ENCODE measurements at regions not wholly inside any gene's neighbourhood (a gene's known extent, or its start where the extent isn't known, plus 50 kb on each side); places are given as distances from the start of the nearest gene placed in this dataset.

DNA sequence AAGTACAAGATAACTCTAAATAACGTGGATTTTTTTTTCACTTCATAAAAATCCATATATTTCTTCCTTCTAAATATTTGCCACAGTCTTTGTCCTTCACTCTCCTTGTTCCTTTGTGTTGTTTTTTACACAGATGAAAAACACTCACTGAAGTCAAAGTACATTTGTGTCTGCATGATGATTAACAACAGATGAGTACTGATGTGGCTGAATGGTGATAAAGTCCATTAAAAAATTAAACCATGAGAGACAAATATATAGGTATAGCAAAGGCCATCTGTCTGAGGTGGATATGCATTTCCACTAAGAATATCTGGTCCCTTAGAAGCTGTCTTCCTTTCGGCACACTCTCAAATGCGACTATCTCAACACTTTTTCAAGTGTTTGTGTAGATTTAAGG is 317.5 kb upstream of the MCTP2 start:
- intact Hi-C loops (cut with DNase I; ENCODE audit: low total_unique reads), result no loop called here
- TF ChIP-seq POLR2A (IDR thresholded peaks at IDR 0.05), result no peak
- TF ChIP-seq, protein P1, sequence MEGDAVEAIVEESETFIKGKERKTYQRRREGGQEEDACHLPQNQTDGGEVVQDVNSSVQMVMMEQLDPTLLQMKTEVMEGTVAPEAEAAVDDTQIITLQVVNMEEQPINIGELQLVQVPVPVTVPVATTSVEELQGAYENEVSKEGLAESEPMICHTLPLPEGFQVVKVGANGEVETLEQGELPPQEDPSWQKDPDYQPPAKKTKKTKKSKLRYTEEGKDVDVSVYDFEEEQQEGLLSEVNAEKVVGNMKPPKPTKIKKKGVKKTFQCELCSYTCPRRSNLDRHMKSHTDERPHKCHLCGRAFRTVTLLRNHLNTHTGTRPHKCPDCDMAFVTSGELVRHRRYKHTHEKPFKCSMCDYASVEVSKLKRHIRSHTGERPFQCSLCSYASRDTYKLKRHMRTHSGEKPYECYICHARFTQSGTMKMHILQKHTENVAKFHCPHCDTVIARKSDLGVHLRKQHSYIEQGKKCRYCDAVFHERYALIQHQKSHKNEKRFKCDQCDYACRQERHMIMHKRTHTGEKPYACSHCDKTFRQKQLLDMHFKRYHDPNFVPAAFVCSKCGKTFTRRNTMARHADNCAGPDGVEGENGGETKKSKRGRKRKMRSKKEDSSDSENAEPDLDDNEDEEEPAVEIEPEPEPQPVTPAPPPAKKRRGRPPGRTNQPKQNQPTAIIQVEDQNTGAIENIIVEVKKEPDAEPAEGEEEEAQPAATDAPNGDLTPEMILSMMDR (IDR thresholded peaks at IDR 0.05), result no peak
- no peak for DNase-seq (ENCODE audit: low spot score in 2 of 2)
- WGBS, 2 donors, result 79 to 85% methylated on average over 3 of the region's 3 CpGs
- H3K4me3 ChIP-seq (ENCODE audit: low read depth, poor library complexity, severe bottlenecking), result no peak overlapping the region

DNA sequence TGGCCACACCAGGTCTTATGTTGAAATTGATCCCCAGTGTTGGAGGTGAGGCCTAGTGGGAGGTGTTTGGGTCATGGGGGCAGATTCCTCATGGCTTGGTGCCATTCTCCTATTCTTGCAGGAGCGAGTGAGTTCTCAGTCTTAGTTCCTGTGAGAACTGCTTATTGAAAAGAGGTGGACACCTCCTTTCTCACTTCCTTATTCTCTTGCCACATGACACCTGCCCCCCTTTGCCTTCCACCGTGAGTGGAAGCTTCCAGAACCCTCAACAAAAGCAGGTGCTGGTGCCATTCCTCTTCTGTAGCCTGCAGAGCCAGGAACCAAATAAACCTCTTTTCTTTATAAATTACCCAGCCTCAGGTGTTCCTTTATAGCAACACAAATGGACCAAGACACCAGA is 318.1 kb upstream of the MCTP2 start:
- TF ChIP-seq, protein P1 (IDR thresholded peaks at IDR 0.05), result no peak
- TF ChIP-seq POLR2A (IDR thresholded peaks at IDR 0.05), result no peak
- no peak for DNase-seq (ENCODE audit: low spot score in 2 of 2)
- H3K4me3 ChIP-seq (ENCODE audit: low read depth, poor library complexity, severe bottlenecking), result no peak overlapping the region
- intact Hi-C loops (cut with DNase I; ENCODE audit: low total_unique reads), result no loop called here
- 71 to 75% methylated on average over 2 of the region's 2 CpGs for WGBS, 2 donors

DNA sequence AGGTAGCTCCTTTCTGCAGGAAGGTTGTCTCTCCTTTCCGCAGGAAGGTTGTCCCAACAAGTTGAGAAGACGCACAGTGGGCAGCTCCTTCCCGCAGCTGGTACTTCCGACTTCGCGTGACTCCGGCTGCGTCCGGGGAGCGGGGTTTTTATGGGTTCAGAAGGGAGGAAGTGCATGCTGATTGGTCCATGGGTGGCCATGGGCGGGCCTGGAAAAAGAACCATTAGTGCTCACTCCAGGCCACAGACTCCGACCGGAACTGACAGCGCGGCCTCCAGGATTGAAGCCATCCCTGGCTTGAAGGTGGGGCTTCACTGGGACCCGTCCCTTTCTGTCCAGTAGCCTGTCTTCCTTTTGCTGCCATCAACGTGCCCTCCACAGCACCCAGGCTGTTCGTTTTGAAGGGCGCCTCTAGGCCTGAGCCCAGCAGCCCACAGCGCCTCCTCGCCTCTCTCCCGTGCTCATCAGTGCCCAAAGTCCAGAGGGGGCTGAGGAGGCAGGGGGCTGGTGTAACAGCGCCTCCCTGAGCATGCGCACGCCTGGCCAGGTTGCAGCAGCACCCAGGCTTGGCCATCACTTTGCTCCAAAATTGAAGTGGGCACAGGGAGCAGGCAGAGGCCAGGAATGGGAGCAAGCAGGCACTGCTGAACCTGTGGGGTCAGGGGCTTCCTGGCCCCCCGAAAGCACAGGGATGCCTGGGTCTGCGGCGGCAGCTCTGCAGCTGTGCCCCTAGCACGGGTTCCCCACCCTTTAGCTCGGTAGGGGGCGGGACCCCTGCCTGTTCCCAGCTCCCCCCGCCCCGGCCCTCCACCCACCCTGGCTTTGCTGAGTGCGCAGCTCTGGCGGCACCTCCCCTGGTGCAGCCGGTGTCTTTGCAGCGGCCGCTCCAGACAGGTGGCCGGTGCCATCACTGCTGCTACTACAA is 330.6 kb upstream of the MCTP2 start:
- WGBS, 2 donors, result 94 to 97% methylated on average over 31 to 34 of the region's 39 CpGs
- DNase-seq (ENCODE audit: low spot score in 2 of 2), result no peak
- no peak for TF ChIP-seq POLR2A (IDR thresholded peaks at IDR 0.05)
- TF ChIP-seq, protein P1 (IDR thresholded peaks at IDR 0.05), result no peak
- intact Hi-C loops (cut with DNase I; ENCODE audit: low total_unique reads), result no loop called here
- no peak overlapping the region for H3K4me3 ChIP-seq (ENCODE audit: low read depth, poor library complexity, severe bottlenecking)

DNA sequence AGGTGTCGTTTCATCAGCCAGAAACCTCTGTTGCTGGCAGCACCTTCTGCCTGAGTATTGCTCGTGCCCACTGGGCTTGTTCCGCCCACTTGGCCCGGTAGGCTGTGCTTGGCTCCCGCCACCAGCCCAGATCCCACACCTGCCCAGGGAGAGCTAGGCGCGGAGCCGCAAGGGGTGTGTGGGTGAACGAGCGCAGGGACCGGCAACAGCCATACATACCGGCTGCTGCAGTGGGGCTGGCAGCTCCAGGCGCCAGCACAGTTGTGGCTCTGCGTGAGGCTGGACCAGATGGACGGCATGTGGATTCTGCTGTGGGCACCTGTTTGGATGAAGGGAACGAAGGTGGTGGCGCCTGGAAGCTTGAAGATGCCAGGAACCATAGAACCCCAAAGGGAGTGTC is 331.5 kb upstream of the MCTP2 start:
- no peak overlapping the region for H3K4me3 ChIP-seq (ENCODE audit: low read depth, poor library complexity, severe bottlenecking)
- TF ChIP-seq, protein P1 (IDR thresholded peaks at IDR 0.05), result no peak
- no peak for TF ChIP-seq POLR2A (IDR thresholded peaks at IDR 0.05)
- intact Hi-C loops (cut with DNase I; ENCODE audit: low total_unique reads), result no loop called here
- no peak for DNase-seq (ENCODE audit: low spot score in 2 of 2)
- 72 to 80% methylated on average over 17 of the region's 17 CpGs for WGBS, 2 donors

DNA sequence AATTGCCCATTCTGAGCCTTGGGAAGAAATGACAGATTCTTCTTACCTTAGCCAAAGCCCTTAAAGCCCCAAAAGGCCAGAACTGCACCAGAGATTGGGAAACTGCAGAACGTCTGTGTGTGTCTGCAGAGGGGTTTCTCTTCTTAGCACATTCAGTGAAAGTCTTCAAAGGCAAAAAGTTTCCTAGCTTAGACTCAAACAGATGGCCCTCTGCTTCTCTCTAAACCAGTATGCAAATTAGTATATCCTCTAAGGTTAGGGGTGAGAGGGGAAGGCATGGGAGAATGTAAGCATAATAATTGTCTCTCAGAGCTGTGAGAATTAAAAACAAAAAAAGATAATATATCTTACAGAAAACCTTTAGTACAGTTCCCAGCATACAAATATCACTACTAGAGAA is 334.0 kb upstream of the MCTP2 start:
- 30 to 57% methylated on average over 1 of the region's 1 CpG for WGBS, 2 donors
- intact Hi-C loops (cut with DNase I; ENCODE audit: low total_unique reads), result no loop called here
- TF ChIP-seq, protein P1 (IDR thresholded peaks at IDR 0.05), result no peak
- TF ChIP-seq POLR2A (IDR thresholded peaks at IDR 0.05), result no peak
- H3K4me3 ChIP-seq (ENCODE audit: low read depth, poor library complexity, severe bottlenecking), result no peak overlapping the region
- no peak for DNase-seq (ENCODE audit: low spot score in 2 of 2)
